Mesodermal cell (in vitro differentiated cells): ENCODE measurements at regions not wholly inside any gene's neighbourhood (a gene's known extent, or its start where the extent isn't known, plus 50 kb on each side); places are given as distances from the start of the nearest gene placed in this dataset.

Experiments used
- H3K27ac ChIP-seq: 2 replicates; pipeline ENCODE4 v1.7.0; 2013; ENCODE audit warnings: mild to moderate bottlenecking, low read depth, low read length, moderate library complexity; ENCODE audit not compliant: severe bottlenecking
- H3K36me3 ChIP-seq: 2 replicates; pipeline ENCODE4 v1.7.1; 2013; ENCODE audit warnings: mild to moderate bottlenecking, low read length, moderate library complexity; ENCODE audit not compliant: control insufficient read depth, insufficient read depth
- H3K4me1 ChIP-seq: one replicate; pipeline ENCODE4 v1.7.1; 2013; ENCODE audit warnings: mild to moderate bottlenecking, low read length; ENCODE audit not compliant: insufficient read depth, control insufficient read depth, poor library complexity, severe bottlenecking
- H3K4me3 ChIP-seq: 2 replicates; pipeline ENCODE4 v1.7.0; 2013; ENCODE audit warnings: low read length, control low read depth, mild to moderate bottlenecking; ENCODE audit not compliant: insufficient read depth, poor library complexity, severe bottlenecking; ENCODE audit errors: extremely low read depth
- H3K9me3 ChIP-seq: 2 replicates; pipeline ENCODE4 v1.7.1; 2013; ENCODE audit warnings: mild to moderate bottlenecking, low read length, moderate library complexity; ENCODE audit not compliant: control insufficient read depth
- WGBS, 2 experiments: methylation state at CpG; one replicate each; pipeline ENCODE4 v1.1.5; 2013; ENCODE audit warnings: missing lambda C conversion rate in 2 of 2; ENCODE audit not compliant: insufficient coverage in 2 of 2; 5-methylcytosine and 5-hydroxymethylcytosine counted together

- Histone ChIP-seq H3K36me3 (no peaks in the 10 kb centered on the region), H3K9me3 (peaks cover 46% of the 10 kb centered on the region), H3K4me3 (no peak overlapping the region), H3K27ac (no peak overlapping the region), H3K4me1 (no peaks in the 10 kb centered on the region)
- WGBS, 2 experiments, result 83 to 84% methylated on average over 18 to 19 of the region's 19 CpGs
Observed at GRCh38 chr18:71028285-71028762, 739.5 kb downstream of the SOCS6 start.

- 83 to 92% methylated on average over 2 to 3 of the region's 4 CpGs for WGBS, 2 experiments
Observed at GRCh38 chr18:71027531-71027930, 738.7 kb downstream of the SOCS6 start.

GRCh38 chr18:71025505-71026225 is 736.8 kb downstream of the SOCS6 start:
- WGBS, 2 experiments, result 14% methylated on average over 1 of the region's 6 CpGs; no CpG with 5 or more reads in 1 of the 2 experiments
- Histone ChIP-seq H3K4me1 (no peaks in the 10 kb centered on the region), H3K27ac (no peak overlapping the region), H3K4me3 (no peak overlapping the region), H3K36me3 (no peaks in the 10 kb centered on the region), H3K9me3 (peaks cover 42% of the 10 kb centered on the region)

More at GRCh38 chr18:71027531-71027930, 738.7 kb downstream of the SOCS6 start:
- no peaks in the 10 kb centered on the region for H3K4me1 ChIP-seq
- H3K27ac ChIP-seq, result no peak overlapping the region
- H3K4me3 ChIP-seq, result no peak overlapping the region
- peaks cover 44% of the 10 kb centered on the region for H3K9me3 ChIP-seq
- H3K36me3 ChIP-seq, result no peaks in the 10 kb centered on the region

- H3K9me3 ChIP-seq, result peaks cover 43% of the 10 kb centered on the region
- WGBS, 2 experiments, result no CpG with 5 or more reads among the region's 1 CpG
- no peaks in the 10 kb centered on the region for H3K36me3 ChIP-seq
- no peak overlapping the region for H3K4me3 ChIP-seq
- H3K27ac ChIP-seq, result no peak overlapping the region
- no peaks in the 10 kb centered on the region for H3K4me1 ChIP-seq
Observed at GRCh38 chr18:71022389-71022788, 733.5 kb downstream of the SOCS6 start.

GRCh38 chr18:71021030-71021362 is 732.2 kb downstream of the SOCS6 start:
- WGBS, 2 experiments, result 100% methylated on average over 1 of the region's 2 CpGs
- H3K27ac ChIP-seq, result no peak overlapping the region
- H3K36me3 ChIP-seq, result no peaks in the 10 kb centered on the region
- H3K4me1 ChIP-seq, result no peaks in the 10 kb centered on the region
- H3K9me3 ChIP-seq, result peaks cover 29% of the 10 kb centered on the region
- no peak overlapping the region for H3K4me3 ChIP-seq

- 83% methylated on average over 1 of the region's 3 CpGs; no CpG with 5 or more reads in 1 of the 2 experiments for WGBS, 2 experiments
- no peaks in the 10 kb centered on the region for H3K4me1 ChIP-seq
- H3K9me3 ChIP-seq, result peaks cover 28% of the 10 kb centered on the region
- no peak overlapping the region for H3K27ac ChIP-seq
- H3K36me3 ChIP-seq, result no peaks in the 10 kb centered on the region
- no peak overlapping the region for H3K4me3 ChIP-seq
Observed at GRCh38 chr18:71020342-71021029, 731.6 kb downstream of the SOCS6 start.

GRCh38 chr18:71018816-71019215 is 730.0 kb downstream of the SOCS6 start:
- Histone ChIP-seq H3K27ac (no peak overlapping the region), H3K4me1 (no peaks in the 10 kb centered on the region), H3K9me3 (peaks cover 25% of the 10 kb centered on the region), H3K36me3 (no peaks in the 10 kb centered on the region), H3K4me3 (no peak overlapping the region)

- H3K4me3 ChIP-seq, result no peak overlapping the region
- no CpG with 5 or more reads among the region's 1 CpG for WGBS, 2 experiments
- no peaks in the 10 kb centered on the region for H3K36me3 ChIP-seq
- H3K9me3 ChIP-seq, result peaks cover 8% of the 10 kb centered on the region
- H3K4me1 ChIP-seq, result no peaks in the 10 kb centered on the region
- H3K27ac ChIP-seq, result no peak overlapping the region
Observed at GRCh38 chr18:71012789-71013188, 723.9 kb downstream of the SOCS6 start.

GRCh38 chr18:71011389-71011788 is 722.5 kb downstream of the SOCS6 start:
- Histone ChIP-seq H3K27ac (no peak overlapping the region), H3K4me3 (no peak overlapping the region), H3K4me1 (no peaks in the 10 kb centered on the region), H3K36me3 (no peaks in the 10 kb centered on the region), H3K9me3 (peaks cover 13% of the 10 kb centered on the region)
- WGBS, 2 experiments, result 54 to 75% methylated on average over 1 of the region's 2 CpGs

- 54% methylated on average over 2 of the region's 3 CpGs; no CpG with 5 or more reads in 1 of the 2 experiments for WGBS, 2 experiments
- H3K27ac ChIP-seq, result no peak overlapping the region
- no peak overlapping the region for H3K4me3 ChIP-seq
- H3K9me3 ChIP-seq, result peaks cover 20% of the 10 kb centered on the region
- no peaks in the 10 kb centered on the region for H3K4me1 ChIP-seq
- no peaks in the 10 kb centered on the region for H3K36me3 ChIP-seq
Observed at GRCh38 chr18:71008257-71008656, 719.4 kb downstream of the SOCS6 start.

- WGBS, 2 experiments, result no CpG with 5 or more reads among the region's 2 CpGs
- peaks cover 31% of the 10 kb centered on the region for H3K9me3 ChIP-seq
- no peak overlapping the region for H3K27ac ChIP-seq
- no peak overlapping the region for H3K4me3 ChIP-seq
- H3K36me3 ChIP-seq, result no peaks in the 10 kb centered on the region
- no peaks in the 10 kb centered on the region for H3K4me1 ChIP-seq
Observed at GRCh38 chr18:71001597-71001996, 712.8 kb downstream of the SOCS6 start.
